GM21576 (cell line): ENCODE measurements at regions not wholly inside any gene's neighbourhood (a gene's known extent, or its start where the extent isn't known, plus 50 kb on each side); places are given as distances from the start of the nearest gene placed in this dataset.
"Not testable (repeated sequence)": the region's sequence is repeated elsewhere in the genome, so short reads cannot be mapped to it uniquely, and the experiment has no call there.

ENCODE experiments used
- ATAC-seq: cut with Tn5 transposase; IDR thresholded peaks from one replicate; pipeline ENCODE4 v1.9.1; 2021; ENCODE audit warnings: mild to moderate bottlenecking, moderate library complexity; ENCODE audit not compliant: unreplicated experiment

- ATAC-seq = no peak
These were observed 272.4 kb upstream of the CELF2 start for GRCh38 chr10:10745291-10745690.

GRCh38 chr10:10755490-10755889, 262.2 kb upstream of the CELF2 start:
- no peak for ATAC-seq

DNA sequence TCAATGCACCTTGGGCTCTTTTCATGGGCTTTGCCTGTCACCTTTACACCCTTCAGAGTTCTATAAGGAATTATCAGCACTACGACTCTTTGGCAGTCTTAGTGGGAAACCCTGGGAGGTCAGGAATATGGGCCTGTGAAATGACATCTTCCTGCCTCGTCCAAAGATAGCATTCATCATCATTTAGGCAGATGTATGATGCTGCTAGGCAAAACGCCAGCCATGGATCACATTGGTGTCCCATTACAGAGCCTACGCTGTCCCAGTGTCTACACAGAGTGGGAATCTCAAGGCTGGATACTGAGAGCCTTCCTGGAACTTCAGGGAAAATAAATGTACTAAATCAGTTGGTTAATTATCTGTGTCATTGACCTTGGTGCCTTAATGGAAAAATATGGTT, 259.4 kb upstream of the CELF2 start:
- no peak for ATAC-seq

GRCh38 chr10:10759806-10760205, 257.9 kb upstream of the CELF2 start:
- ATAC-seq = not testable (repeated sequence)

DNA sequence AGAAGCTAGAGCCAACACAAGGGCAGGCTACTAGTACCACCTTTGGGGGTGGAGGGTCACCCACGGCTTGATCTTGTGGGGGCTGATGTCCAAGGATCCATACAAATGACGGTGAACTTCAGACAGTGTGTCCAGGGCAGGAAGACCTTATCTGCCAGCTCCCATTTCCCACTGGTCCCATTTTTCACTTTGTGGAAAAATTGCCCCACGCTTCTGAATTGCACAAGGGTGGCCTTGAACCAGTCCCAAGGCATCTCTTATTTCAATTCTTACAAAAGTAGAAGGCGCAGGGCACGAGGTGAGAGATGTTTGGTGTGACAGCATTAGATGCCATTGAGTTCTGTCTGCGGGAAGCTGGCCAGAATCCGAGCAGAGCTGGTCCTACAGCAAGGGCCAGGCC, 252.7 kb upstream of the CELF2 start:
- ATAC-seq = no peak

GRCh38 chr10:10772411-10772810, 245.3 kb upstream of the CELF2 start:
- no peak for ATAC-seq

DNA sequence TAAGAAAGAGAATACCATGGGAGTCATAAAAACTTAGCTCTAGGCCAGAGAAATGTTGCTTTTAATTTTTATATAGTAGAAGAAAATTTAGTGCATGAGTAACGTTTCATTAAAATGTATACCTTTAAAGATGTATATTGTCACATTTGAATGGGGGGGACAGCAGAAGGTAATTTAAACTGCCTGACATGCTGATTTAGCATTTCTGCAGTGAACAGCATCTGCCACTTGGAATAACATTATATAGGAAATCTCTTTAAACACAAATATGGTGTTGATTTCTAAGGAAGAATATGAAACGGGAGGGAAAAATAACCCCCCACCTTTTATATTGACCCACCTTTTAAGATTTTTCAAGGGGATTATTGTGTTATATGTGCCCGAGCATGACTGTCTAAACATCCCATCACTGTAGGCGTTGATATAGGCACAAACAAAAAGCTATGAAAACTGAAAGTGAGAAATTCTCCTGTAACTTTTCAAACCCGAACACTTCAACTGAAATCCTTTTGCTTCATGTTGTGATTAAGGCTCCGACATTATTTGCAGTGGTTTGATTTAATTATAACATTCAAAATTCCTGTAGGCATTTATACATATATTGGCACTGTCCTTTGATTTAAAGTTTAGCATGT, 244.7 kb upstream of the CELF2 start:
- no peak for ATAC-seq

- no peak for ATAC-seq
These were observed 243.3 kb upstream of the CELF2 start for GRCh38 chr10:10774416-10774815.

DNA sequence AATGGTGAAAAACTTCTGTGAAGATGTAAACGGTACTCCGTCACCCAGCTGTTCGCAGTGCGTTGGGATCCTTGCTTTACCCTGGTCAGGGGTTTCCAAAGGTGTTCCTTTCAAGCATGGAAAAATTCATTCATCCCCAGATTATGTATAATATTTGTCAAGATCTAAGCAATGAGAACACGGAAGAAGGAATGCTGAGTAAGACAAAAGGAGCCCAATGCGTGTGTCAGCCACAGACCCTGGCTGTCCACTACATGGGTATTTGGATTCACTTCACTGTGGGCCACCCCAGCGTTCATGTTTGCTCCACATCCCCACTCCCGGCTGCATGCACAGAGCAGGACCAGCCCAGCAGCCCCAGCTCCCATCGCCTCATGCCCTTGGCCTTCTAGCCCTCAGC, 241.3 kb upstream of the CELF2 start:
- no peak for ATAC-seq

DNA sequence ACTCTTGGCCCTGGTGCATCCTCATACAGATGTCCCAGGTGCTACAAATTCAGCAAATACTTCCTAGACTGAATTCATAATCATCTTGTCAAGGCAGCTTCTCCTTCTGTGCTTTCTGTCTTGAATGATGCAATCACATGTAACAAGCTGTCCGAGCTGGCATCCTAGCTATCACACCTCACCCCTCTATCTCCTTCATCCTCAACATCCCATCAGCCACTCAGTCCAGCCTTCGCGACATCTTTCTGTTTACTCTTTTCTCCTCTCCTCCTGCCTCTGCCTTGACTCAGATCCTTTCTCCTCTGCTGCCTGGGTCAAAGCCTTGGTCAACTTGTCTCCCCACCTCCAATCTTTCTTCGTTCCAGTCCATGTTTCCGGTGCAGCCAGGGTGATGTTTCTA, 240.4 kb upstream of the CELF2 start:
- ATAC-seq = no peak

DNA sequence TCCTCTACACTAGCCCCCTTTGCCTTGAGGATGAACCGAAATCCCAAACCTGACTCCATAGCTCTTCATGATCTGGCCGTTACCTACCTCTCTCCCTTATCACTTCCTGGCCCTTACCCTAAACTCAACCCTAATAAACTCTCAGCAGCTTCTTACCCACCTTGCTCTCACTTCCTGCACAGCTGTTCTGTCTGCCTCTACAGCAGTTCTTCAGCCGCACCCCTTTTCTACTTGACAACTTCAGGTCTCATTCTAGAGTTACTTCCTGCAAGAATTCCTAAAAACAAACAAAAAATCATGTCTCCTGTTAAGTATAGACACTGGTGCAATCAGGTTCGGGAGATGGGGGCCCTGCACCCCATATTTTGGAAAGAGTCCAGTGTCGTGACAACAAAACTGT, 239.9 kb upstream of the CELF2 start:
- ATAC-seq = no peak

- ATAC-seq = no peak
These were observed 238.7 kb upstream of the CELF2 start for GRCh38 chr10:10778959-10779358.

DNA sequence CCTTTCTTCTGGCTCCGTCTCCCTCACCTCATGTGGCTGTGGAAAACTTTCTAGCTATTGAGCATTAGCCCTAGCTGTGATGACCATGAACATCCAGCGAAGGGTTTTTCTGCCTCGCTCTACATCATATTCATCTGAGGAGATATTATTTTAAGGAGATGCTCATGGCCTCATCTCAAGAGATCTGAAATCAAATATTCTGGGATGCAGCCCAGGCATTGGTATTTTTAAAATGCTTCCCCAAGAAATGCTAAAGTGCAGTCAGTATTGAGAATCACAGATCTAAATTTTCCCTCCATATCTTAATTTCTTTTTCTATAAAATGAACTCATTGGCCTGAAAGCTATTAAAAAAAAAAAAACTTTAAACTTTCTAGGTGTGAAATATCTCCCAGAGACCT, 238.2 kb upstream of the CELF2 start:
- no peak for ATAC-seq

GRCh38 chr10:10780746-10781145, 236.9 kb upstream of the CELF2 start:
- no peak for ATAC-seq

DNA sequence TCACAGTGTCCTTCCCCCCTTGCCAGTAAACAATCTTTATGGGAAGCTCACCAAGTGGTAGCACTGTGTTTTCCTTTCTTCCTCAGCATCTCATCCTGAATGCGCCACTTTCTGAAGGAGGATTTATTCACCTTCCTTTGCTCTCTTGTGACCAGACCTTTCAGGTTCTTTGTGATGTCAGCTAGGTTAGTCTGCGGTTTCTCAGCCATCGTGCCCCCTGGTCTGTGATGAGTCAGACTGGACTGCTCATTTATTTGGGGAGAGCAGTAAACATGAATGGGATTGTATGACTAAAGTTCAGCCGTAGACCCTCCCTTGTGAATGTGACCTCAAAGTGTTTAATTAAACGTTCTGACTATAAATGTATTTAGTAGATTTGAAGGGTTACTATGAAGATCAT, 235.1 kb upstream of the CELF2 start:
- ATAC-seq = no peak

DNA sequence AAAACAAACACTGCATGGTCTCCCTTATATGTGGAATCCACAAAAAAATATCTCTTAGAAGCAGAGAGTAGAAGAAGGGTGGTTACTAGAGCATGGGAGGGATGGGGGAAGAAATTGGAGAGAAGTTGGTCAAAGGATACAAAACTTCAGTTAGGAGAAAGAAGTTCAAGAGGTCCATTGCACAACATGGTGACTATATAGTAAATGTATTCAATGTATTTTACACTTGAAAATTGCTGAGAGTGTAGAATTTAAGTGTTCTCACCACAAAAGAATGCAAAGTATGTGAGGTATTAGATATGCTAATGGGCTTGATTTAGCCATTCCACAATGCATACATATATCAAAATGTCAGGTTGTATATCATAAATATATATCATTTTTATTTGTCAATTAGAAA, 232.0 kb upstream of the CELF2 start:
- ATAC-seq = no peak

DNA sequence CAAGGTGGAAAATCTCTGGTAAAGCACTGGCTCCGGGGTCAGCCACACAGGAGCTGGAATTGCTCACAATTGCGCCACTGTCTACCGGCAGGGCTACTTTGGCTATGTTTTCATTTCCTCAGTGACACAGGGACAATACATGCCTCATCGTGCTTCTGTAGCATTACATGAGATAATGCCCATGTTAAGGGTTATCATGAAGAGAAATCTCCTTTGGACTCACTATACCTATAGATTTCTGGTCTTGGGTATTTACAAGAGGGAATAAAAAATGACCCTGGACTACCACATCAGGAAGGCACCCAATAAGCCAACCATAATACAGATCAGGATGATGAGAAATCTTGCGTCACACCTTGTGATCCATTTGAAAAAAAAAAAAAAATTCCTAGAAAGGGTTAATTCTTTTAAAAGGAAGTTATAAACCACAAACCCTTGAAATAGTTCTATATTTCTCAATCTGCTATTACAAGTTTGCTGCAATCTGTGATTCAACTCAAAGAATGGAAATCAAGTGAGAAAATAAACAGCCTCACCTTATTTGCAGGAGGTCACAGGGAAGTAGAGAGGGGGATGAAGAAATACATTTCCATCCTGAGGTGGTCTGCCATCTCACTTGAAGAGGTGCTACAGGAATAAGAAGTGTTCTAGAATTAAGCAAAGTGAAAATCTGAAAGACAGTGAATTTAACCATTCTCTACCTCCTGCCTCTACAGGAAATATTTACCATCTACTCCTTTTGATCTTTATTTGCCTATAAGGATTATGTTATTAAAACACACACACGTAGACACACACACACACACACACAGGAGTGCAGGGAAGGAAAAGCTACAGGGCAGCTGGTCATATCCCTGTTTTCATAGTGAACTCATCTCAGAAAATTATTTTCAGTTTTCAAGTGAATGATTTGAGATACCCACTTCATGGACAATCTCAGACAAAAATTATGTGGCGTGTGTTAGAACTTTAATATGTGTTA, 231.3 kb upstream of the CELF2 start:
- ATAC-seq = no peak

DNA sequence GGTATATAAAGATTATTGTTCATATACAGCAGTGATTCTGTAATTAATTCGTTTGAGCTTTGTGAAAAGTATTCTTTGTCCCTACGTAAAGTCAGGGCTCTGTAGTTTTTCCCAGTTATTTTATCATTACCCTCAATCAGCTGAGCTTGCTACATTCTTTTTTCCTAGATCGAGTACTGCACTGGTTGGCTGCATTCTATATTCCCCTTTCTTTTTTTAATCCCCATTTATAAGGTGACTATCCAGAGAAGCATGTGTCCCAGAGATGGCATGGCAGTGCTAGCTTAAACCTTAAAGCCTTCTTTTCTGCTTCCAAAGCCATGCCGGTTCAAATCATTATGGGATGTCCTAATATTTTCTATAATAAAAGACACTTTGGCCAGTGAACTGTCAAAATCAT, 230.1 kb upstream of the CELF2 start:
- no peak for ATAC-seq

DNA sequence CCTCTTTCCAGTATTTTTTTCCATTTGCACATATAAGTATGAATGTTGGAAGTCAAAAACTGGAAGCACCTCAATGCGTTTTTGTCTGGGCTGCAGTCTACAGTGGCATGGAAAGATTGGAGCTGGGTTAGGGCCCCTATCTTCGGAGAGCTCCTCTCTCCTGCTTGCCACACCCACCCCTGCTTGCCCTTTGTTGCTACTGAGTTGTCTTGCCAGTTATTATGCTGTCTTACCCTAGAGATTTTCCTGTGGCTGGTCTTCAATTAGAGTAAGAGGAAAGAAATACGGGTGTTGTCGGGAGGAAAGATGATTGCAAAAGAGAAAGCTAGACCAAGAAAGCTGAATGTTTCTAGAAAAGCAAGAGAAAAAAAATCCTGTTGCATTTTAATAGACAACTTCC, 228.9 kb upstream of the CELF2 start:
- no peak for ATAC-seq

DNA sequence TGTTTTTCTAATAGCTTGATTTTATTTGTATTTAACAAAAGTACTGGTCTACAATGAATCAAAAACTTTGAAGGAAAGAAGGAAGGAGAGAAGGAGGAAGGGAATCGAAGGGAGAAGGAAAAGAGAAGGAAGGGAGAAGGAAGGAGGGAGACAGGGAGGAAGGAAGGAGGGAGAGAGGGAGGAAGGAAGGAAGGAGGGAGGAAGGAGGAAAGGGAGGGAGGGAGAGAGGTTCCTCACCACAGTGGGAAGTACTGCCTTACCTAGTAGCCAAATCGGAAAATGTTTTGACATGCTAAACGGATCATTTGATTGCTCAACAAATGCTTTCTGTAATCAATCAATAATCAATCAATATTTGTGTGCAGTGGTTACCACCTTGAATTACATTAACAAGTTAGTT, 225.8 kb upstream of the CELF2 start:
- ATAC-seq = no peak

DNA sequence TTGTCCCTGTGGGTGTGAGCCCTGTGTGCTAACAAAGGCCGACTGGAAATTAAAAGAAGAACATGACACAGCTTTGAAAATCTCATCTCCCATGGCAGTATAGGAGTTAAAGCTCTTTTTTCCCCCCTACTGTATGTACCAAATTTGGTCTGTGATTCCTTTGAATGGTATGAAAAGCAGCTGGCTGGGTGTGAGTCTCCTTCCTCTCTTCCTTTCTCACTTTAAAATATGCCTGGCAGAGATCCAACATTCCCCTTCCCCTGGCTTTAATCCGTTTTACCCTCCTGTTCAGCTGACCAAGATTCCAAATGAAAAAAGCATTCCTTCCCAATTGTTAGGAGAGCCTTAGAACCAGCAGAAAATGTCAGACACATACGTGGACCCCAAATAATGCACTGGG, 225.0 kb upstream of the CELF2 start:
- ATAC-seq = no peak

DNA sequence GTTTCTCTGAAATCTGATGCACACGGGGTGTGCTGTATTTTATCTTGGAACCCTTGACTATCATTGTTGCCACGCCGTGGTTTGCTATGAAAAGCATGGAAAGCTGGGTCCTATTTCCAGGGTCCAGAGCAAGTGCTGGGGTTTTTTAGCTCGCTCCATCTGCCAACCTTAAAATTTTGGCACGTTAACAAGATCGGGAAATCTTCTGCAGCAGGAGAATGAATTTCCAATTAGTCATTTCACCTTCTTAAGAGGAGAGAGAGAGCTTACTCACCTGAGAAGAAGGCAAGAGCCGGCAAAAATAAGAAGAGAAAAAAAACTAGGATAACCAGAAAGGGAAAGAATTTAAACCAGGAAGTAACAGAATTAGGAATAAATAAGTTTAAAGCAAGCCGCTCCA, 223.6 kb upstream of the CELF2 start:
- ATAC-seq = no peak
